Keratinocyte (primary cell): ENCODE measurements at regions not wholly inside any gene's neighbourhood (a gene's known extent, or its start where the extent isn't known, plus 50 kb on each side); places are given as distances from the start of the nearest gene placed in this dataset.

Source experiments
- DNase-seq: peaks from one replicate; pipeline ENCODE4 v3.0.0-alpha.2; 2011; ENCODE audit warnings: low read depth, missing footprints, low spot score
- FAIRE-seq: peaks from 2 replicates; lab custom pipeline; 2011; peaks lifted over from hg19 to GRCh38; lab: Jason Lieb, UNC
- H2AFZ ChIP-seq: 2 replicates; pipeline ENCODE4 v1.6.0; 2012; ENCODE audit warnings: low read length, control low read depth, inconsistent platforms; ENCODE audit not compliant: control insufficient read depth
- H3K27ac ChIP-seq: 2 replicates; pipeline ENCODE4 v1.5.1; 2011; ENCODE audit warnings: low read length; ENCODE audit not compliant: control insufficient read depth, insufficient read depth
- H3K27me3 ChIP-seq: 3 replicates; pipeline ENCODE4 v1.6.0; 2011; ENCODE audit warnings: low read length; ENCODE audit not compliant: control insufficient read depth, insufficient read depth; ENCODE audit errors: extremely low read depth
- H3K36me3 ChIP-seq, 2 experiments: 2 replicates in 1 of 2; 3 replicates in 1 of 2; pipeline ENCODE4 v1.5.1; 2011; ENCODE audit warnings: low read length in 2 of 2, mild to moderate bottlenecking in 1 of 2; ENCODE audit not compliant: control insufficient read depth in 2 of 2, insufficient read depth in 2 of 2; ENCODE audit errors: extremely low read depth in 1 of 2
- H3K4me1 ChIP-seq: 3 replicates; pipeline ENCODE4 v1.5.1; 2011; ENCODE audit warnings: low read length; ENCODE audit not compliant: control insufficient read depth, insufficient read depth; ENCODE audit errors: extremely low read depth
- H3K4me2 ChIP-seq: 3 replicates; pipeline ENCODE4 v1.6.0; 2011; ENCODE audit warnings: low read depth, low read length; ENCODE audit not compliant: control insufficient read depth, insufficient read depth; ENCODE audit errors: extremely low read depth
- H3K4me3 ChIP-seq, 3 experiments: fragments of 200-600 bp in 1 of 3; sonication (generic) in 1 of 3; 2 replicates in 2 of 3; 3 replicates in 1 of 3; pipeline ENCODE4 v1.5.1; 2011 to 2016; ENCODE audit warnings: low read length in 3 of 3, mild to moderate bottlenecking in 3 of 3, control low read depth in 2 of 3, inconsistent platforms in 1 of 3, low read depth in 1 of 3, mixed read lengths in 1 of 3, mixed run types in 1 of 3, moderate library complexity in 1 of 3; ENCODE audit not compliant: control insufficient read depth in 2 of 3, insufficient read depth in 2 of 3; ENCODE audit errors: extremely low read depth in 1 of 3
- H3K79me2 ChIP-seq: 2 replicates; pipeline ENCODE4 v1.6.0; 2012; ENCODE audit warnings: low read length; ENCODE audit not compliant: control insufficient read depth, insufficient read depth
- H3K9ac ChIP-seq: 3 replicates; pipeline ENCODE4 v1.6.0; 2011; ENCODE audit warnings: low read length; ENCODE audit not compliant: control insufficient read depth, insufficient read depth; ENCODE audit errors: extremely low read depth
- H3K9me1 ChIP-seq: 3 replicates; pipeline ENCODE4 v1.6.0; 2011; ENCODE audit warnings: low read length; ENCODE audit not compliant: control insufficient read depth, insufficient read depth; ENCODE audit errors: extremely low read depth
- H3K9me3 ChIP-seq: 2 replicates; pipeline ENCODE4 v1.5.1; 2012; ENCODE audit warnings: low read depth, low read length; ENCODE audit not compliant: control insufficient read depth
- H4K20me1 ChIP-seq: 3 replicates; pipeline ENCODE4 v1.6.0; 2011; ENCODE audit warnings: low read length; ENCODE audit not compliant: control insufficient read depth, insufficient read depth; ENCODE audit errors: extremely low read depth
- EZH2 ChIP-seq: IDR thresholded peaks from one replicate; pipeline ENCODE4 v1.6.1; 2012; ENCODE audit warnings: inconsistent platforms, mild to moderate bottlenecking, low read length, moderate library complexity
- dilution Hi-C: fragments of 300-500 bp; cut with MboI; formaldehyde crosslinking; loops from one replicate; pipeline ENCODE4 v1.7.0; 2020; ENCODE audit warnings: low sequenced_read_pairs; ENCODE audit not compliant: extremely low pct_ligation_motif_present
- TF ChIP-seq, protein P1 (sequence below), 3 experiments: IDR thresholded peaks in 1 of 3; conservative IDR thresholded peaks in 1 of 3; optimal IDR thresholded peaks in 1 of 3; 2 replicates in 2 of 3; 3 replicates in 1 of 3; pipeline versions ENCODE3 to v1.5.1; 2011; ENCODE audit warnings: low read length in 3 of 3, mild to moderate bottlenecking in 3 of 3, moderate library complexity in 2 of 3, control low read depth in 1 of 3, inconsistent platforms in 1 of 3; ENCODE audit not compliant: insufficient read depth in 2 of 3; ENCODE audit errors: extremely low read depth in 1 of 3

GRCh38 chr6:85089255-85089654 is 324.9 kb upstream of the TBX18 start:
- dilution Hi-C loops: no loop called here
- no peaks in the 10 kb centered on the region for H3K9me3 ChIP-seq

GRCh38 chr6:85085875-85086274 is 321.5 kb upstream of the TBX18 start:
- Histone ChIP-seq H3K27ac (no peak overlapping the region), H3K9me1 (no peaks in the 10 kb centered on the region), H3K79me2 (no peaks in the 10 kb centered on the region), H3K4me1 (no peaks in the 10 kb centered on the region), H3K27me3 (no peaks in the 10 kb centered on the region), H3K36me3 (no peaks in the 10 kb centered on the region), H3K4me3 (no peak overlapping the region), H3K9ac (no peak overlapping the region), H2AFZ (no peak overlapping the region), H3K9me3 (no peaks in the 10 kb centered on the region), H3K4me2 (no peak overlapping the region), H4K20me1 (no peaks in the 10 kb centered on the region)
- FAIRE-seq (no peak), DNase-seq (no peak)
- dilution Hi-C loops: no loop called here
- no peak for TF ChIP-seq EZH2
- TF ChIP-seq, protein P1, sequence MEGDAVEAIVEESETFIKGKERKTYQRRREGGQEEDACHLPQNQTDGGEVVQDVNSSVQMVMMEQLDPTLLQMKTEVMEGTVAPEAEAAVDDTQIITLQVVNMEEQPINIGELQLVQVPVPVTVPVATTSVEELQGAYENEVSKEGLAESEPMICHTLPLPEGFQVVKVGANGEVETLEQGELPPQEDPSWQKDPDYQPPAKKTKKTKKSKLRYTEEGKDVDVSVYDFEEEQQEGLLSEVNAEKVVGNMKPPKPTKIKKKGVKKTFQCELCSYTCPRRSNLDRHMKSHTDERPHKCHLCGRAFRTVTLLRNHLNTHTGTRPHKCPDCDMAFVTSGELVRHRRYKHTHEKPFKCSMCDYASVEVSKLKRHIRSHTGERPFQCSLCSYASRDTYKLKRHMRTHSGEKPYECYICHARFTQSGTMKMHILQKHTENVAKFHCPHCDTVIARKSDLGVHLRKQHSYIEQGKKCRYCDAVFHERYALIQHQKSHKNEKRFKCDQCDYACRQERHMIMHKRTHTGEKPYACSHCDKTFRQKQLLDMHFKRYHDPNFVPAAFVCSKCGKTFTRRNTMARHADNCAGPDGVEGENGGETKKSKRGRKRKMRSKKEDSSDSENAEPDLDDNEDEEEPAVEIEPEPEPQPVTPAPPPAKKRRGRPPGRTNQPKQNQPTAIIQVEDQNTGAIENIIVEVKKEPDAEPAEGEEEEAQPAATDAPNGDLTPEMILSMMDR (optimal IDR thresholded peaks at IDR 0.05 in 1 of 3, IDR thresholded peaks at IDR 0.05 in 1 of 3, conservative IDR thresholded peaks at IDR 0.05 in 1 of 3; ENCODE audit: extremely low read depth in 1 of 3, insufficient read depth in 2 of 3, low read length in 3 of 3): no peak

More at GRCh38 chr6:85089255-85089654, 324.9 kb upstream of the TBX18 start:
- no peak for DNase-seq
- no peaks in the 10 kb centered on the region for H3K79me2 ChIP-seq
- H3K27me3 ChIP-seq: no peaks in the 10 kb centered on the region
- H3K4me3 ChIP-seq: no peak overlapping the region
- H3K9ac ChIP-seq: no peak overlapping the region
- H2AFZ ChIP-seq: no peak overlapping the region
- H3K4me2 ChIP-seq: no peak overlapping the region
- no peaks in the 10 kb centered on the region for H4K20me1 ChIP-seq
- no peak for FAIRE-seq
- no peaks in the 10 kb centered on the region for H3K9me1 ChIP-seq
- no peak overlapping the region for H3K27ac ChIP-seq
- TF ChIP-seq, protein P1 (optimal IDR thresholded peaks at IDR 0.05 in 1 of 3, IDR thresholded peaks at IDR 0.05 in 1 of 3, conservative IDR thresholded peaks at IDR 0.05 in 1 of 3; ENCODE audit: extremely low read depth in 1 of 3, insufficient read depth in 2 of 3, low read length in 3 of 3): no peak
- no peak for TF ChIP-seq EZH2
- H3K36me3 ChIP-seq: no peaks in the 10 kb centered on the region
- no peaks in the 10 kb centered on the region for H3K4me1 ChIP-seq
